ENCODE measurements at regions not wholly inside any gene's neighbourhood (a gene's known extent, or its start where the extent isn't known, plus 50 kb on each side); places are given as distances from the start of the nearest gene placed in this dataset.

DNA sequence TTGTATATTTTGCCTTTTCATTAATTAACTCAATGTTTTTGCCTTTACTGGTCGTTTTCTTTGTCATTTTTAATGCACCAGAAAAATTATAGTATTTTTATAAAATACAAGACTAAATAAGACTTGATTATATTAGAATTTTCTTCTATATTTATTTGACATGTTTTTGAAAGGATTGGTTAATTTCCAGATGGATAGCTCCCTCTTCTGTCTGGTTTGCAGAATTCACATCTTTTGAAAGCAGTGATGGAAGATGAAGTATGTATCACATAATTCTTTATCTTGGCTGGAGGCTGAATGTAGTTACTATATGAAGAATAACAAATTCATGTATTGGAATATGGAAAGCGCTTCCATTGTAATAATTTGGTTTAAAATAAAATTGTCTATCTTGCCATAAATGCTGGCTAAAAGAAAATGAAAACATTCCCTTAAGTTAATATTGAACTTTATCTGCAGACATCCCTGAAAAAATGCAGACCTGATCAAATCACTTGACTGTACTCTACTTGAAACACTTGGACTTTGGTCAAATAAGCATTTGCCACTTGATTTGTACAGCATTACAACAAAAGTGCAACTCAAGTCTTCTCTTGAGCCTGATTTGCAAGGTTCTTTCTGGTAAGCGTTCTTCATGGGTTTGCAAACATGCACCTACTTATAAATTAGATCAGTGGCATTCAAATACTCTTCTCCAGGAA, 86.3 kb upstream of the EFEMP1 start:
- no peak for TF ChIP-seq POLR2A (IDR thresholded peaks at IDR 0.05; ENCODE audit: low read depth, low read length)
- DNase-seq (ENCODE audit: insufficient read length, low spot score): no peak
- FAIRE-seq: peak; percentile 81

DNA sequence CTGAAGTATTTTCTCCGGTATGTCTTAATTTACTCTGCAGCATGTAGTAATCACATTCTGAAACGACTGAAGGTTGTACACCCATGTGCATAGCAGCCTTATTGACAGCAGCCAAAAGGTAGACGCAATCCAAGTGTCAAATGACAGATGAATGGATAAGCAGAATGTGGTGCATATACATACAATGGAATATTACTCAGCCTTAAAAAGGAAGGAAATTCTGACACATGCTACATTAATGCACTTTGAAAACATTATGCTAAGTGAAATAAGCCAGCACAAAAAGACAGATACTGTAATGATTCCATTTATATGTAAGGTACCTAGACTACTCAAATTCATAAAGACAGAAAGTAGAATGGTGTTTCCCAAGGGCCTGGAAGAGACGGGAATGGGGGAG, 88.0 kb upstream of the EFEMP1 start:
- DNase-seq (ENCODE audit: insufficient read length, low spot score) (no peak), FAIRE-seq (no peak)
- TF ChIP-seq POLR2A (IDR thresholded peaks at IDR 0.05; ENCODE audit: low read depth, low read length): no peak

DNA sequence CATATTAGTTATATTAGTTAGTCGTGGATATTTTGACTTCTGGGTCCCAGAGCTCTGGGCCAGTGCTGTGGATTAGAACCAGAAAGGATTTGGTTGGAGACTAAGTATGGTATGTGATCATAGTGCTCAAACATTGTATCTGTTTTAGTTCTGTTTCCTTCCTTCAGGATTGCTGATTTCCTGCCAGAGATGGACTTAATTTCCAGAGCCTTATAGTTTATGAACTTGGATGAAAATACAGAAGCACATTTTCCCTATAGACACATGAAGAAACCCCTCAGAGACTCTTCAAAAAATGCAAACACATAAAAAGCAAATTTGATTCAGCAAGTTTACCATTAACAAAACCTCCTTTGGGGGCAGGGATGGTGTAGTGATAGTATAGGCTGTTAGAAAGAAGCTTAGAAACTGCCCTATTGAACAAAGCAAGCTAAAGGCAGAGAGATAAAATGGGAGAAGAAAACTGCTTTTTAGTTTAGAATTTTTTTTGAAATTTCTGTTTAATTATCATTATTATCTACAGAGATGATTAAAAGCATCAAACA, 88.7 kb upstream of the EFEMP1 start:
- FAIRE-seq: no peak
- no peak for DNase-seq (ENCODE audit: insufficient read length, low spot score)
- no peak for TF ChIP-seq POLR2A (IDR thresholded peaks at IDR 0.05; ENCODE audit: low read depth, low read length)

DNA sequence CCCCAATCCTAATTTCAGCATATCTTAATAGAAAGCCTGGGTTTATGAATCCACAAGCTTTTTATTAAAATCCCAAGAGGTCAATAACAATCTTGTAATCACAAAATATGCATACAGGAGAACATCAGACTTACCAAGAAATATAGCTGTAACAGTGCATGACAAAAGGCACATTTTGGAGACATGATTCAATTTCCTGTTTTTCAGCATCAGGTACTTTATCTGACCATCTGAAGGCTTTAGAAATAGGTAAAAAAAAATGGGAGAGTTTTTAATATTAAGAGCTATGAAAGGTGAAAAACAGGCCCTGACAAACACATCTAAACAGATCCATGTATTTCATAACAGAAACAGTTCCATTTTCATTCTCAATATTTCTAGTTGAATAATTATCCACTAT, 89.9 kb upstream of the EFEMP1 start:
- no peak for FAIRE-seq
- DNase-seq (ENCODE audit: insufficient read length, low spot score): no peak
- no peak for TF ChIP-seq POLR2A (IDR thresholded peaks at IDR 0.05; ENCODE audit: low read depth, low read length)

DNA sequence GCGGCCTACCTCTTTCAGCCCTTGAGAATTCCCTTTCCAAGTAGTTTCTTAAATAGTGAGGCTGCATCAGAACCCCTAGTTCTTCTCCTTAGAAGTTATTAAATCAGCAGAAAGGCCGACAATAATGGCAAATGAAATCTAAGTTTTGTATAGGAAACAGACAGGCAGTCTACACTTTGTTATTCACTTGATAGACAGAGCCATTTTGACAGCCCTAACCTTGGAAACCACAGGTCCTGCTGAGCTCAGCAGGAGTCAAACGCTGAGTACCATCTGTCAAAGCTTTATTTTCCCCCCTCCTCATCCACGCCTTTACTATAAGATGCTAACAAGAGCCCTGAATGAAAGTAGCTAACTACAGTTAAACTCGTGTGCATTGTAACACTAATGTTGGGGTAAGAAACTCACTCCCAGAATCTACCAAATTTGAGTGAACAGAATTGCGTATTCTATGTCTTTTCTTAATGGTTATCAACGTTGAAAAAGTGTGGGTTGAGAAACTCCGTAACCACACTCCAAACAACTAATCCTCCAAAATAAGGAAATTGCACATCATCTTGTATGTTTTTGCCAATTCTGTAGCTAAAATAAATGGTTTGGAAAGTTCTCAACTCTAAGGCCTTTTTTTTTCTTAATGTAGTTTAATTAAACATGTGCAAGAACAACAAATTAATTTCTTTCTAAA, 90.6 kb upstream of the EFEMP1 start:
- TF ChIP-seq POLR2A (IDR thresholded peaks at IDR 0.05; ENCODE audit: low read depth, low read length): no peak
- FAIRE-seq (no peak), DNase-seq (ENCODE audit: insufficient read length, low spot score) (no peak)

DNA sequence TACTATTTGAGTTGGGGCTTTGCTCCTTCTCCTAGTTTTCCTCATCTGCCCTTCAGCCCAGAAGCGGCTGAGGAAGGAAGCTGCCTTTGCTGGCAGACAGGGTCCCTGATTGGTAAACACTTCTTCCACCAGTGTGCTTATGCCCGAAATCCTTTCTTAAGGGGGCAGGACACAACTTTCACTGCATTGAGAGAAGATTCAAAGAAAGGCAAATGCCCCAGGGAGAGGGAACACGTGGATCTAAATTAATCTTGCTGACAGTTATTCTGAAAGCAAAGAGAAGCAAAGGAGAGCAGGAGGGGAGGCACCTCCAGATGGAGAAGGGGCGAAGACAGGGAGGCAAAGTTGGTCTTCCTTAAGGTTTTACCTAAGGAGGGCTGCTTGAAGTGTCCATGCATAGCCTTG, 92.1 kb upstream of the EFEMP1 start:
- TF ChIP-seq POLR2A (IDR thresholded peaks at IDR 0.05; ENCODE audit: low read depth, low read length): no peak
- FAIRE-seq: no peak

DNA sequence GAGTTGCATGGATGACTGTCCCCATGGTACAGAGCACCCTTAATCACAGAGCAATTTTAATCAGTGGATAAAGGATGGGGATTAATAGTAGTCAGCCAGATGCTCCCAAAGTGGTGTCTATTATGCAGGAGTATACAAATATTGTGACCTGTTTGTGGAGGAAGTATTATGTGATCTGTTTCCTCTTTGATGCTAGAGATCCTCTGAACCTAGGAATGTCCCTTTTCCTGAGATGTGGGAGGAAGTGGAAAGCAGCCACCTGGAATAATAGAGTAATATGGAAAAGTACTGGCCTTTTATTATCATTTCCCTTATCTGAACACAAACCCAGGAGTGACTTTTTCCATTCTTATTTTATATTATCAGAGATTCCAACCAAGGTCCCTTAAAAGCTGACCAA, 94.2 kb upstream of the EFEMP1 start:
- FAIRE-seq (no peak), DNase-seq (ENCODE audit: insufficient read length, low spot score) (no peak)
- no peak for TF ChIP-seq POLR2A (IDR thresholded peaks at IDR 0.05; ENCODE audit: low read depth, low read length)

More for the DNA sequence above, 92.1 kb upstream of the EFEMP1 start:
- no peak for DNase-seq (ENCODE audit: insufficient read length, low spot score)

DNA sequence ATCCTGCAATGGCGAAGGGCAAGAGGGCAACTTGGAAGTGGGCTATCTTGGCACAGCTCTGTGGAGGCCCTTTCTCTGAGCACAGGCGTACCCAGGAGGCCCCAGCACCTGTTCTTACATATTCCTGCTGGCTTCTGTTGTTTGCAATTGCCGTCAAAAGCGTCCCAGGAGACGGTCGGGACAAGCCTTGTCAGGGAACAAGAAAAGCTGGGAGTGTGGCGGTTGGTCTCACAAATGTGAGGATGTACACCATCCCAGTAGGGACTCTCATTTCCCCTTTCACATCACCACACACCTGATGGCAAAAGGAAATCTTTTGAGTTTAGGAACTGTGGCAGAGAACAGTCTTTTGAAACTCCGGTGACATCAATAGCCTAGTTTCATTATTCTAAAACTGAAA, 94.7 kb upstream of the EFEMP1 start:
- FAIRE-seq: no peak
- no peak for TF ChIP-seq POLR2A (IDR thresholded peaks at IDR 0.05; ENCODE audit: low read depth, low read length)
- DNase-seq (ENCODE audit: insufficient read length, low spot score): no peak

DNA sequence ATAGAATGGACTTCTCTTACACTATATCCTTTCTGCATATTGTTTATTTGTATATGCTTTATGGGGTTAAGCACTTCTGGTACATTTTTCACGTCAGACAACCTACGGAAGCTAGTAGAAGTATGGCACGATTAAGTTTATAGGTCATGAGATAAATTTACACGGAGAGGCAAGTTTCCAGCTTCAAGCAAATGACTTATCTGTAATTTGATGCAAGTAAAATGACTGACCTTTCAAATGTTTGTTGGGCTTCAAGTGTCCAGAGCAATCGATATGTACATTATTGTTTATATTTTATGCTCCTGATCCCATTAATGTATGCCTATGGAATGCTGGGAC, 97.5 kb upstream of the EFEMP1 start:
- no peak for TF ChIP-seq POLR2A (IDR thresholded peaks at IDR 0.05; ENCODE audit: low read depth, low read length)
- FAIRE-seq (no peak), DNase-seq (ENCODE audit: insufficient read length, low spot score) (no peak)

DNA sequence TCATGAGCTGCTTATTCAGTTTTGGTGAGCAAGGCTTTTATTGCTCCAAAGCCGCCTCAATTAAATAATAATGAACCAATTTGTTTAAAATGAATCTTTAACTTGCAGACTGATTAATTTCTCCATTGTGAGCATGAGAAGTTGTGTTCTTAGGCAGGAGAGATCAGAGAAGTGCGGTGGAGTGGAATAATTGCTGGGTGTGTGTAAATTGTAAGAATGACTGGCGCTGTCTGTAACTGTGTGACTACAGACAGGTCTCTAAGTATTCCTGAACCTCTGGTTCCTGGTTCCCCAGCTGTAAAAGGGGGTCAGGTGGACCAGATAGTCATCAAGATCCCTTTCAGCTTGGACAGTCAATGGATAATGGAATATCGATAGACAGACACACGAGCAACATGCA, 98.0 kb upstream of the EFEMP1 start:
- FAIRE-seq: no peak
- DNase-seq (ENCODE audit: insufficient read length, low spot score): no peak
- no peak for TF ChIP-seq POLR2A (IDR thresholded peaks at IDR 0.05; ENCODE audit: low read depth, low read length)

DNA sequence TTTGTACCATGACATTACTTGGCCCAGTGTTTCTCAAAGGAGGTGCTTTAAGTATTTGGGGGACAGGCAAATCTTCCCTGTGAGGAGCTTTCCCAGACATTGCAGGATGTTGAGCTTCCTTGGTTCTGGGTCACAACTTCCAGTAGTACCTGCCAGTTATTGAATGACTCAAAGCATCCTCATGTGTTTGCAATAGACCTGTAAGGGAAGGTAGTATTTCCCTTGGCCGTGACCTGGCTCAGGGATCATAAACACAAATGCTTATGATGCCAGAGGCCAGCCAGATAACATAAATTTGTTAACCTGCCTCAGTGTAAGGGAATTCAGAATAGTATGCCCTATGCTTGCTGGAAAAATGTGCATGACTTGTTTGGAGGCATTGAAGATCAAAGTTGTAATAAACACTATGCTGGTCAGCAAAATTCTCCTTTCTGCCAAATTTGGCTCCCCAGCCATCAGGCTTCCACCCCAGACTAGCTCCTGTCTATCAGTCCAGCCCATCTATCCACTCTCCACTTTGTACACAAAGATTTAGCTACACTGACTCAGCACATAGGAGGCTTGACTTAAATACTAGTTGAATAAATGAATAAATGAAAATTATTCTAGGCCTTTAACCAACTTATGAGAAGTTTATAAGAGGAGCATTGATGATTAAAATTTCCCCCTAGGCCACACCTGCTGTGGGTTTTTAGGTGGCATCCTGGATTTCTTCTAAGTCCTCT, 102.0 kb upstream of the EFEMP1 start:
- no peak for FAIRE-seq
- TF ChIP-seq POLR2A (IDR thresholded peaks at IDR 0.05; ENCODE audit: low read depth, low read length): no peak

DNA sequence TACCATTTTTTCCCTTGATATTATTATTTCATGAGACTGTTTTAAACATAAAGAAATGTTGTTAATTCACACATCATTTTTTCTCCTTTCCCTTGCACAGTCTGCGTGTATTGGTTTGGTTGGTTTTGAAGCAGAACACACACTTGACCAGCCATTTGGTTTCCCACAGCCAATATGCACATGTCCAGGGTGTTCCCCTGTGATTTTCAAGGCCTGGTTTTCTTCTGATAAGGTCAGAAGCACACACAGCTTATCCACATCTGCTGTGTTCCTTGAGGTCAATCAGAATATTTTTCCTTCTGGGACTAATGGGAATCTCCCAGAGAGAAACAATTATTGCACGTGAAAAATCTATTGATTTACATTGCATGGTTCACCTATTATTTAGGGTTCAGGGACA, 103.2 kb upstream of the EFEMP1 start:
- no peak for TF ChIP-seq POLR2A (IDR thresholded peaks at IDR 0.05; ENCODE audit: low read depth, low read length)
- DNase-seq (ENCODE audit: insufficient read length, low spot score) (no peak), FAIRE-seq (no peak)

More for the DNA sequence above, 102.0 kb upstream of the EFEMP1 start:
- no peak for DNase-seq (ENCODE audit: insufficient read length, low spot score)

DNA sequence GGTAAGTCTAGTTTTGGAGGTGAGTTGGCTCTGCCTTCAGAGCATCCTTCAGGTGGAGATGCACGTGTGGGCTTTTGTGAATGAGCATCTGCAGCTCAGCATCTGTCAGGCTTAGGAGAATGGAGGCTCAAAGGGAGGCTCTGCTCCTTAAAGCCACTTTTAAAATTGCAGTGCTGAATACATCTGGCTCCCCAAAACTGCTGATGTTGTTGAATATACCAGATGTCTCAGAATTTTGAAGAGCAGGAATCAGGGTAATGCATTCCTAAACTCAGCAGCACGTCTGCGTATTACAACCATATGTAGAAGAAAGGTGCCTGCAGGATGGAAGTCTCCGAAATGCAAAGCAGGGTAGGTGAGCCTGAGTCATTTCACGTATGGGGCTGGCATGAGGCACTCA, 106.5 kb upstream of the EFEMP1 start:
- TF ChIP-seq POLR2A (IDR thresholded peaks at IDR 0.05; ENCODE audit: low read depth, low read length): no peak
- no peak for FAIRE-seq
- DNase-seq (ENCODE audit: insufficient read length, low spot score): no peak

DNA sequence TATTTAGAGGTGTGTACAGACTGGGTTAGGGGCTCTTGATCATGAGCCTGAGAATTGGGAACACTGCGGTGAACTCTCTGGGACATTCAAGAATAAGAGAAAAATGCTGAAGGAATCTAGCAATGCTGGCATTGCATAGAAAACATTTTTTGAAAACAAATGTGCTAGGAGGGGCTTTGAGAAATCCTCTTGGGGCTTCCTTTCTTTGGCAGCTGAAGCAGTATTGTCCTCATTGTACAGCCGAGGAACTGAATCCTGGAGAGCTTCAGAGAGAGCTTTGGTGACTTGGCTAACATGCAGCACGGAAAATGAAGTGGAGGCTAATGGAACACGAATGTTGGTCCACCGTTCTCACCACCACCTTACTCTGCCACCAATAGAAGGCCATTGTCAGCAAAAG, 107.3 kb upstream of the EFEMP1 start:
- no peak for FAIRE-seq
- no peak for DNase-seq (ENCODE audit: insufficient read length, low spot score)
- no peak for TF ChIP-seq POLR2A (IDR thresholded peaks at IDR 0.05; ENCODE audit: low read depth, low read length)
